K562 (cell line): ENCODE measurements at regions not wholly inside any gene's neighbourhood (a gene's known extent, or its start where the extent isn't known, plus 50 kb on each side); places are given as distances from the start of the nearest gene placed in this dataset.

Source experiments
- KLF6 ChIP-seq: fragments of 250-450 bp; sonication (Bioruptor Pico); IDR thresholded peaks from 2 replicates; pipeline ENCODE4 v1.4.0; 2020; ENCODE audit warnings: mild to moderate bottlenecking, moderate library complexity, borderline replicate concordance
- PRDM10 ChIP-seq: fragments of 450-650 bp; IDR thresholded peaks from 2 replicates; pipeline ENCODE4 v1.6.1; 2018; ENCODE audit not compliant: partially characterized antibody
- TF ChIP-seq, protein P1 (sequence below): fragments of 450-650 bp; formaldehyde crosslinking; IDR thresholded peaks from 2 replicates; pipeline ENCODE4 v1.4.0; 2020; ENCODE audit warnings: mild to moderate bottlenecking
- TF ChIP-seq, protein P2 (sequence below): fragments of 250-450 bp; sonication (Bioruptor Pico); IDR thresholded peaks from 2 replicates; pipeline ENCODE4 v1.6.1; 2021; ENCODE audit warnings: mild to moderate bottlenecking

GRCh38 chrX:69094977-69095669, 70.1 kb downstream of the PJA1 start (continued):
- TF ChIP-seq, protein P1, sequence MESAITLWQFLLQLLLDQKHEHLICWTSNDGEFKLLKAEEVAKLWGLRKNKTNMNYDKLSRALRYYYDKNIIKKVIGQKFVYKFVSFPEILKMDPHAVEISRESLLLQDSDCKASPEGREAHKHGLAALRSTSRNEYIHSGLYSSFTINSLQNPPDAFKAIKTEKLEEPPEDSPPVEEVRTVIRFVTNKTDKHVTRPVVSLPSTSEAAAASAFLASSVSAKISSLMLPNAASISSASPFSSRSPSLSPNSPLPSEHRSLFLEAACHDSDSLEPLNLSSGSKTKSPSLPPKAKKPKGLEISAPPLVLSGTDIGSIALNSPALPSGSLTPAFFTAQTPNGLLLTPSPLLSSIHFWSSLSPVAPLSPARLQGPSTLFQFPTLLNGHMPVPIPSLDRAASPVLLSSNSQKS (CRISPR knock-in tag) = no peak
- TF ChIP-seq PRDM10 = no peak
- TF ChIP-seq, protein P2, sequence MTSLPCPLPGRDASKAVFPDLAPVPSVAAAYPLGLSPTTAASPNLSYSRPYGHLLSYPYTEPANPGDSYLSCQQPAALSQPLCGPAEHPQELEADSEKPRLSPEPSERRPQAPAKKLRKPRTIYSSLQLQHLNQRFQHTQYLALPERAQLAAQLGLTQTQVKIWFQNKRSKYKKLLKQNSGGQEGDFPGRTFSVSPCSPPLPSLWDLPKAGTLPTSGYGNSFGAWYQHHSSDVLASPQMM (CRISPR knock-in tag) = no peak
- TF ChIP-seq KLF6 (CRISPR knock-in tag) = no peak
